MCF 10A (cell line): ENCODE measurements at regions not wholly inside any gene's neighbourhood (a gene's known extent, or its start where the extent isn't known, plus 50 kb on each side); places are given as distances from the start of the nearest gene placed in this dataset.

Experiments
- BruUV-seq: library from RNA; stranded (reverse); fragments of 400-500 nt; replicated peaks from 2 replicates; lab custom pipeline; 2021; lab: Mats Ljungman, UMichigan
- CTCF ChIA-PET: fragments of 300-600 bp; sonication (Branson Sonifier 250); formaldehyde crosslinking; extraction: SDS; loops from one replicate; lab custom pipeline; 2021; ENCODE audit warnings: antibody characterized with exemption, inconsistent platforms; lab: Yijun Ruan, JAX
- POLR2A ChIA-PET: fragments of 300-600, 350-650 bp; sonication (Branson Sonifier 250); formaldehyde crosslinking; extraction: SDS; loops from one replicate; lab custom pipeline; 2020; ENCODE audit warnings: antibody characterized with exemption, inconsistent platforms; lab: Yijun Ruan, JAX
- DNase-seq: peaks from one replicate; pipeline ENCODE4 v3.0.0-alpha.2; 2018; ENCODE audit not compliant: unreplicated experiment
- H3K27ac Mint-ChIP-seq: one replicate; pipeline ENCODE4 v1.8.0; 2022; ENCODE audit warnings: mild to moderate bottlenecking, low read depth, mixed read lengths; ENCODE audit not compliant: unreplicated experiment
- H3K27me3 Mint-ChIP-seq: one replicate; pipeline ENCODE4 v1.8.0; 2022; ENCODE audit warnings: mixed read lengths; ENCODE audit not compliant: insufficient read depth, unreplicated experiment
- H3K36me3 Mint-ChIP-seq: one replicate; pipeline ENCODE4 v1.8.0; 2022; ENCODE audit warnings: mild to moderate bottlenecking, moderate library complexity, mixed read lengths; ENCODE audit not compliant: insufficient read depth, unreplicated experiment
- H3K4me1 Mint-ChIP-seq: one replicate; pipeline ENCODE4 v1.8.0; 2022; ENCODE audit warnings: mixed read lengths; ENCODE audit not compliant: insufficient read depth, unreplicated experiment
- H3K4me3 Mint-ChIP-seq: one replicate; pipeline ENCODE4 v1.8.0; 2022; ENCODE audit warnings: mild to moderate bottlenecking, moderate library complexity, mixed read lengths; ENCODE audit not compliant: unreplicated experiment
- H3K9me3 Mint-ChIP-seq: one replicate; pipeline ENCODE4 v1.8.0; 2022; ENCODE audit warnings: mixed read lengths; ENCODE audit not compliant: unreplicated experiment
- intact Hi-C: fragments of 100-400 bp; cut with micrococcal nuclease; formaldehyde crosslinking; loops from 2 replicates; pipeline ENCODE4 v1.14.1; 2022
- TF ChIP-seq, protein P1 (sequence below): fragments of 200-600 bp; IDR thresholded peaks from one replicate; pipeline ENCODE4 v1.8.0; 2022; ENCODE audit warnings: antibody characterized with exemption, mild to moderate bottlenecking; ENCODE audit not compliant: unreplicated experiment

DNA sequence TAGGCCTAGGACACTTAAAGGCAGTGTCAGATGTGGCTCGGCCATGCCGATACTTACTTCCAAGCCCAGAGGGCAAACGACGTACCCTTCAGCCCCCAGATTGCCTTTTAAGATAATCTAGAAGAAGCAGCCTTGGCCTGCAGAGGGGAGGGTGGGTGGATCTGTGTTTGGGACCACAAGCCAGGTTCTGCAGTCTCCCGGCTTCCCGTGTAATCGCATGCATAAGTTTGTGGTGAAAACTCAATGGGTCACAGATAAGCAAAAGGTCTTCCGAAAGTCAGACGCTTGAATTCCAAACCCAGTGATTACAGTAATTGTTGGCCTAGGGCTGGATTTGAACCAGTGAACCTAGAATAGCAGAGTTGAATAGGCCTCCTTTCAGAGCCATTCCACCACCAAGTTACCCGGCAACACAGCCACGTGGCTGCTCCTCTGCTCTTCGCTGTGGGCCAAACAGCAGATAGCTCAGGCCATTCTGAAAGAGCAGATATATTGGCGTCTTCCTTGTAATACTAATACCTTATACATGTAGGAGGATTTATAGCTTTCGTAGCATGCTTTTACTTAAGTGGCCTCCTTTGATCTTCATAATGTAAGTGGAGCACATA lies 170.8 kb upstream of the CADM1 start:
- H3K4me3 Mint-ChIP-seq, result no peak overlapping the region
- DNase-seq, result no peak
- no TSS peak for BruUV-seq
- H3K27me3 Mint-ChIP-seq, result no peaks in the 10 kb centered on the region
- ChIA-PET CTCF (no interaction called here), POLR2A (no interaction called here)
- intact Hi-C loops, result no loop called here
- H3K4me1 Mint-ChIP-seq, result no peaks in the 10 kb centered on the region
- TF ChIP-seq, protein P1, sequence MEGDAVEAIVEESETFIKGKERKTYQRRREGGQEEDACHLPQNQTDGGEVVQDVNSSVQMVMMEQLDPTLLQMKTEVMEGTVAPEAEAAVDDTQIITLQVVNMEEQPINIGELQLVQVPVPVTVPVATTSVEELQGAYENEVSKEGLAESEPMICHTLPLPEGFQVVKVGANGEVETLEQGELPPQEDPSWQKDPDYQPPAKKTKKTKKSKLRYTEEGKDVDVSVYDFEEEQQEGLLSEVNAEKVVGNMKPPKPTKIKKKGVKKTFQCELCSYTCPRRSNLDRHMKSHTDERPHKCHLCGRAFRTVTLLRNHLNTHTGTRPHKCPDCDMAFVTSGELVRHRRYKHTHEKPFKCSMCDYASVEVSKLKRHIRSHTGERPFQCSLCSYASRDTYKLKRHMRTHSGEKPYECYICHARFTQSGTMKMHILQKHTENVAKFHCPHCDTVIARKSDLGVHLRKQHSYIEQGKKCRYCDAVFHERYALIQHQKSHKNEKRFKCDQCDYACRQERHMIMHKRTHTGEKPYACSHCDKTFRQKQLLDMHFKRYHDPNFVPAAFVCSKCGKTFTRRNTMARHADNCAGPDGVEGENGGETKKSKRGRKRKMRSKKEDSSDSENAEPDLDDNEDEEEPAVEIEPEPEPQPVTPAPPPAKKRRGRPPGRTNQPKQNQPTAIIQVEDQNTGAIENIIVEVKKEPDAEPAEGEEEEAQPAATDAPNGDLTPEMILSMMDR, result no peak
- H3K36me3 Mint-ChIP-seq, result no peaks in the 10 kb centered on the region
- H3K9me3 Mint-ChIP-seq, result no peaks in the 10 kb centered on the region
- no peak overlapping the region for H3K27ac Mint-ChIP-seq

DNA sequence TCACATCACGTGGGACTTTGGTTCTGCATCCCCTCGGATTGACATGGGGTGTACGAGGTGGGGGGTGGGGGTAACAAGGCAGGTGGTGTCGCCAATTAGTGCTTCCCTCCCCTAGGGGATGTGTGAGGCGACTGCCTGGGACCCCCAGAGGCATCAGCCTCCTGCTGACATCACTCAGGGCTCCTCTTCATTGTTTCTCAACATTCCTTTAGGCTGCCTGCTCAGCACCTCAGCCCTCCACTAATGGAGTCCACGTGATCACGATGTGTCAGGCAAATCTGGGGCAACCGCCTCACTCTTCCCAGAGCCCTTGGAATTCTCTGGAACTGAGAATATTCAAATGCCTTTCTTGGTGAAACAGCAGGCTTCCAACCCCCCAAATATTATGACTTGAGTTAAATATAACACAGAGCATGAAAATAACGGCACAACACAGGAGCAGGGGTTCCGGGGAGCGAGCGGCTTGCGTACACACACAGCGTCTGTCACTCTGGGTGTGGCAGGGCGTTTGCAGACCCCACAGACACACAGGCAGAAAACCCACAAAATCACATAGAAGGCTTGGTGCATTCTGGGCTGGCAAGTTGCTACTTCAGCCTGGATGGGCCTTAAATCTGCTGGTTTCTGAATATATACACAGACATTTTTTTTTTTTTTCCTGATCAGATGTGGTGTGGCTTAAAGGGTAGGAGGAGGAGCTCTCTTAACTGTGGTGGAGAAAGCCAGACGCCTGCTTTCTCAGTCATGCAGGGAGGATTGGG lies 170.1 kb upstream of the CADM1 start:
- no peaks in the 10 kb centered on the region for H3K9me3 Mint-ChIP-seq

DNA sequence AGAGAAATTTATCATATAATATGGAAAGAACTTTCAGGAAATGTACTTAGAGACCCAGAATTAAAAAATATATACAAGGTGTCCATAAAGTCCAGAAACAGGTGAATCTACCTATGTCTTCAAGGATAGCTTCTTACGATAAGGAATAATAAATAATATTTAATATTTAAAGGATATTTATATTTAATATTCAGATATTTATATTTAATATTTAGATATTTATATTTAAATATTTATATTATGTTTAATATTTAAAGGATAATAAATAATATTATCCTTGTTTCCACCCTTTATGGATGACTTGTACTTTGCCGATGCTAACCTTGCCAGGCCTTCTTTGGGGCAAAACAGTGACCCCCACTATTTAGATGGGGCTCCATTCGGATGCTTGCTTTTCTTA lies 169.5 kb upstream of the CADM1 start:
- ChIA-PET POLR2A (no interaction called here), CTCF (no interaction called here)
- no peaks in the 10 kb centered on the region for H3K36me3 Mint-ChIP-seq
- H3K9me3 Mint-ChIP-seq, result no peaks in the 10 kb centered on the region
- no peak overlapping the region for H3K4me3 Mint-ChIP-seq
- no peak for DNase-seq
- H3K27ac Mint-ChIP-seq, result no peak overlapping the region
- intact Hi-C loops, result no loop called here
- H3K4me1 Mint-ChIP-seq, result no peaks in the 10 kb centered on the region
- BruUV-seq, result no TSS peak
- TF ChIP-seq, protein P1, result no peak
- H3K27me3 Mint-ChIP-seq, result peaks cover 5% of the 10 kb centered on the region

More for the DNA sequence above, 170.1 kb upstream of the CADM1 start:
- H3K4me3 Mint-ChIP-seq, result no peak overlapping the region
- BruUV-seq, result no TSS peak
- no peak overlapping the region for H3K27ac Mint-ChIP-seq
- ChIA-PET CTCF (no interaction called here), POLR2A (no interaction called here)
- DNase-seq, result no peak
- intact Hi-C loops, result no loop called here
- no peaks in the 10 kb centered on the region for H3K36me3 Mint-ChIP-seq
- no peaks in the 10 kb centered on the region for H3K4me1 Mint-ChIP-seq
- TF ChIP-seq, protein P1, result no peak
- H3K27me3 Mint-ChIP-seq, result no peaks in the 10 kb centered on the region

DNA sequence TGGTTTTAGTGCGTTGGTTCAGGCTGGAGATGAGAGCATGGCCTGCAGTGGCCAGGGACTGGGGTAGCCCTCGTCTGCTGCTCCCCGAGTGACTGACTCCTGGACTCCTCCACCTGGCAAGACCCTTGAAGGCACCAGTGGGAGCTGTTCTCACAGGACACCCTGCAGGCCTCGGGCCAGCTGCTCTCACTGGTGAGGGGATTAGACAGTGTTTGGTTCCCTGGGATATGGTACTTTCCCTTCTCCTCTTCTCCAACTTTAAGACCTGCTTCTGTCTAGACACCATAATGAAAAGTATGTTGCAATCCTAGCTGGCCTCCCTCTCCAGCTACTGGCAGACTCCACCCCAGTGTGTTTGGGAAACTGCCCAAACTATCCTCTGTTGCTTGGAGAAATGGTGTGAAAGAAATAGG lies 168.8 kb upstream of the CADM1 start:
- CTCF ChIA-PET, result interaction anchor here (0.5 to 0.6 kb wide), 2 partner anchors 37 to 74 kb away, joined by 3 to 5 read pairs; no protein-coding TSS in a partner anchor
- Mint-ChIP-seq H3K4me3 (no peak overlapping the region), H3K27ac (no peak overlapping the region), H3K27me3 (peaks cover 11% of the 10 kb centered on the region), H3K4me1 (no peaks in the 10 kb centered on the region), H3K36me3 (no peaks in the 10 kb centered on the region), H3K9me3 (no peaks in the 10 kb centered on the region)
- POLR2A ChIA-PET, result no interaction called here
- no TSS peak for BruUV-seq
- TF ChIP-seq, protein P1, result no peak
- DNase-seq, result no peak
- intact Hi-C loops, result no loop called here
